ENCODE measurements at regions not wholly inside any gene's neighbourhood (a gene's known extent, or its start where the extent isn't known, plus 50 kb on each side); places are given as distances from the start of the nearest gene placed in this dataset.

DNA sequence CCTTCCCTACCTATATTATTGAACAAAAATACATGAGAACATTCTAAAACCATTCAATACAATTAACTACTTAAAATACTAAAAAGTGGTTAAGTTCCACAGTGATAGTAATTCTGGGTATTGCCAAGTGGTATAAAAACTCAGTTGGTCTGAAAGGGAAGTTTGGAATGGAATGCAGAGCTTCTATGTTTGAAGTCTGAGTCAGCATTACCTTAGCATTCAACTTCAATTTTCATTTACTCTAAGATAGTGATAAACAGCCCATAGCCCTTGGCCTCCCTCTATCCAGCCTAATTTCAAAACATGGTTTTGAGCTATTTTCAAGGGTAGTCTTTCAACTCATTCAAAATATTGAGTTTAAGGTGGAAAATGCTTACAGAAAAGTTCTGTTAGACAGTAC is 140.4 kb upstream of the ASCC3 start:
- Mint-ChIP-seq H3K27me3 (ENCODE audit: insufficient read depth, unreplicated experiment) (no peaks in the 10 kb centered on the region), H3K9me3 (ENCODE audit: unreplicated experiment) (no peaks in the 10 kb centered on the region), H3K27ac (ENCODE audit: unreplicated experiment) (no peak overlapping the region), H3K36me3 (ENCODE audit: insufficient read depth, unreplicated experiment) (no peaks in the 10 kb centered on the region), H3K4me3 (ENCODE audit: unreplicated experiment) (no peak overlapping the region), H3K4me1 (ENCODE audit: low read depth, unreplicated experiment) (no peaks in the 10 kb centered on the region)
- no peak for DNase-seq
- Histone ChIP-seq H3K27me3 (replicated peaks; ENCODE audit: control insufficient read depth, insufficient read depth, low read length) (no peaks in the 10 kb centered on the region), H3K36me3 (ENCODE audit: control insufficient read depth, insufficient read depth, low read length) (no peaks in the 10 kb centered on the region), H3K4me1 (no peaks in the 10 kb centered on the region), H3K4me3 (ENCODE audit: low read depth, low read length) (no peak overlapping the region), H3K9me3 (peaks cover 7% of the 10 kb centered on the region)
- BruUV-seq (replicated peaks), result no TSS peak
- TF ChIP-seq, protein P1, sequence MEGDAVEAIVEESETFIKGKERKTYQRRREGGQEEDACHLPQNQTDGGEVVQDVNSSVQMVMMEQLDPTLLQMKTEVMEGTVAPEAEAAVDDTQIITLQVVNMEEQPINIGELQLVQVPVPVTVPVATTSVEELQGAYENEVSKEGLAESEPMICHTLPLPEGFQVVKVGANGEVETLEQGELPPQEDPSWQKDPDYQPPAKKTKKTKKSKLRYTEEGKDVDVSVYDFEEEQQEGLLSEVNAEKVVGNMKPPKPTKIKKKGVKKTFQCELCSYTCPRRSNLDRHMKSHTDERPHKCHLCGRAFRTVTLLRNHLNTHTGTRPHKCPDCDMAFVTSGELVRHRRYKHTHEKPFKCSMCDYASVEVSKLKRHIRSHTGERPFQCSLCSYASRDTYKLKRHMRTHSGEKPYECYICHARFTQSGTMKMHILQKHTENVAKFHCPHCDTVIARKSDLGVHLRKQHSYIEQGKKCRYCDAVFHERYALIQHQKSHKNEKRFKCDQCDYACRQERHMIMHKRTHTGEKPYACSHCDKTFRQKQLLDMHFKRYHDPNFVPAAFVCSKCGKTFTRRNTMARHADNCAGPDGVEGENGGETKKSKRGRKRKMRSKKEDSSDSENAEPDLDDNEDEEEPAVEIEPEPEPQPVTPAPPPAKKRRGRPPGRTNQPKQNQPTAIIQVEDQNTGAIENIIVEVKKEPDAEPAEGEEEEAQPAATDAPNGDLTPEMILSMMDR (IDR thresholded peaks at IDR 0.05; ENCODE audit: insufficient read depth in 1 of 2, low read depth in 1 of 2, low read length in 1 of 2, severe bottlenecking in 1 of 2, unreplicated experiment in 1 of 2), result no peak
- CTCF ChIA-PET, result no interaction called here
- intact Hi-C loops (cut with micrococcal nuclease; ENCODE audit: unreplicated experiment), result no loop called here
- POLR2A ChIA-PET, result no interaction called here

DNA sequence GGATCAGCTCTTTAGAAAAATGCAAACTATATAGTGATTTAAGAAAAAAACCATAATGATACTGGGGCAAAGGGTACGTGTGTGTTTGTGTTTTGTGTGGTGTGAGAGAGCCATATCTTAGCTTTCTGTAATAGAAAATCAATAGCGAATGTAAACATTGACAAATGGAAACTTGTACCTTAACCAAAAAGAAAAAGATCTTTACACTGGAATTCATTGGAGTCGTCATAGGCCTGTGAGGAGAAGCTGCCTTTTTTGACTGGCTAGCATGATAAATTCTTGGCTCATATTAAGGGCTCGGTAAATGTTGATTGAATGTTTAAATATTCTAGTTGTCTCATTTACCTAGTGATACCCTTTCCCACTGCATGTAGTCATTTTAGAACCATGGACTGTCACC is 161.8 kb upstream of the ASCC3 start:
- ChIA-PET CTCF (no interaction called here), POLR2A (no interaction called here)
- Histone ChIP-seq H3K4me3 (ENCODE audit: low read depth, low read length) (no peak overlapping the region), H3K4me1 (no peaks in the 10 kb centered on the region), H3K27me3 (replicated peaks; ENCODE audit: control insufficient read depth, insufficient read depth, low read length) (no peaks in the 10 kb centered on the region), H3K36me3 (ENCODE audit: control insufficient read depth, insufficient read depth, low read length) (no peaks in the 10 kb centered on the region), H3K9me3 (no peaks in the 10 kb centered on the region)
- Mint-ChIP-seq H3K4me3 (ENCODE audit: unreplicated experiment) (no peak overlapping the region), H3K27ac (ENCODE audit: unreplicated experiment) (no peak overlapping the region), H3K9me3 (ENCODE audit: unreplicated experiment) (no peaks in the 10 kb centered on the region), H3K4me1 (ENCODE audit: low read depth, unreplicated experiment) (no peaks in the 10 kb centered on the region), H3K36me3 (ENCODE audit: insufficient read depth, unreplicated experiment) (no peaks in the 10 kb centered on the region), H3K27me3 (ENCODE audit: insufficient read depth, unreplicated experiment) (no peaks in the 10 kb centered on the region)
- intact Hi-C loops (cut with micrococcal nuclease; ENCODE audit: unreplicated experiment), result no loop called here
- no peak for DNase-seq
- TF ChIP-seq, protein P1 (IDR thresholded peaks at IDR 0.05; ENCODE audit: insufficient read depth in 1 of 2, low read depth in 1 of 2, low read length in 1 of 2, severe bottlenecking in 1 of 2, unreplicated experiment in 1 of 2), result no peak
- BruUV-seq (replicated peaks), result no TSS peak

DNA sequence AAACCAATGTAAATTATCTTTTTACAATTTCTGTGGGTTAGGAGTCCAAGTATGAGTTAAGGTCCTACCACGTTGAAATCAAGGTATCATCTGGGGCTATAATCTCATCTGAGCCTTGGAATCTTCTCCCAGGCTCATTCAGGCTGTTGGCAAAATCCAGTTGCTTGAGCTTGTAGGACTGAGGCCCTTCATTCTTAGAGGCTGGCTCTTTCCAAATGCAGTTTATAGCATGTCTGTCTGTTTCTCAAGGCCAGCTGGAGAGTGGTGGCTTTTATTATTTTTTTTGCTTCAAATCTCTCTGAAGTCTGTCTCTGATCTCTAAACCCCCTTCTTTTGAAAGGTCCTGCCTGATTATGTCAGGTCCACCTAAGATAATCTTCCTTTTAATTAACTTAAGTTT is 177.2 kb upstream of the ASCC3 start:
- peaks cover 5% of the 10 kb centered on the region for H3K27me3 Mint-ChIP-seq (ENCODE audit: insufficient read depth, unreplicated experiment)
- H3K9me3 Mint-ChIP-seq (ENCODE audit: unreplicated experiment), result no peaks in the 10 kb centered on the region
- BruUV-seq (replicated peaks), result no TSS peak
- intact Hi-C loops (cut with micrococcal nuclease; ENCODE audit: unreplicated experiment), result no loop called here
- Histone ChIP-seq H3K36me3 (ENCODE audit: control insufficient read depth, insufficient read depth, low read length) (no peaks in the 10 kb centered on the region), H3K4me1 (no peaks in the 10 kb centered on the region), H3K9me3 (no peaks in the 10 kb centered on the region), H3K4me3 (ENCODE audit: low read depth, low read length) (no peak overlapping the region), H3K27me3 (replicated peaks; ENCODE audit: control insufficient read depth, insufficient read depth, low read length) (no peaks in the 10 kb centered on the region; the same call in 1 of the 2 replicates)
- H3K4me1 Mint-ChIP-seq (ENCODE audit: low read depth, unreplicated experiment), result no peaks in the 10 kb centered on the region
- no peak for DNase-seq
- no peak overlapping the region for H3K4me3 Mint-ChIP-seq (ENCODE audit: unreplicated experiment)
- TF ChIP-seq, protein P1 (IDR thresholded peaks at IDR 0.05; ENCODE audit: insufficient read depth in 1 of 2, low read depth in 1 of 2, low read length in 1 of 2, severe bottlenecking in 1 of 2, unreplicated experiment in 1 of 2), result no peak
- POLR2A ChIA-PET, result no interaction called here
- H3K36me3 Mint-ChIP-seq (ENCODE audit: insufficient read depth, unreplicated experiment), result no peaks in the 10 kb centered on the region
- CTCF ChIA-PET, result no interaction called here
- no peak overlapping the region for H3K27ac Mint-ChIP-seq (ENCODE audit: unreplicated experiment)

Data from Caco-2 (cell line).